Progenitor cell of endocrine pancreas (in vitro differentiated cells): ENCODE measurements at regions not wholly inside any gene's neighbourhood (a gene's known extent, or its start where the extent isn't known, plus 50 kb on each side); places are given as distances from the start of the nearest gene placed in this dataset.

Experiments used
- DNase-seq: peaks from one replicate; pipeline ENCODE4 v3.0.0; 2021; ENCODE audit warnings: low spot score; ENCODE audit not compliant: unreplicated experiment
- H3K27ac Mint-ChIP-seq: 2 replicates; pipeline ENCODE4 v1.8.0; 2021; ENCODE audit warnings: mild to moderate bottlenecking, moderate library complexity, mixed read lengths
- H3K27me3 Mint-ChIP-seq: 2 replicates; pipeline ENCODE4 v1.8.0; 2021; ENCODE audit warnings: mixed read lengths
- H3K36me3 Mint-ChIP-seq: 2 replicates; pipeline ENCODE4 v1.8.0; 2022; ENCODE audit warnings: mixed read lengths; ENCODE audit not compliant: insufficient read depth
- H3K4me1 Mint-ChIP-seq: 2 replicates; pipeline ENCODE4 v1.8.0; 2021; ENCODE audit warnings: low read depth, mixed read lengths
- H3K4me3 Mint-ChIP-seq: 2 replicates; pipeline ENCODE4 v1.8.0; 2021; ENCODE audit warnings: low read depth, mild to moderate bottlenecking, moderate library complexity, mixed read lengths
- H3K9me3 Mint-ChIP-seq: 2 replicates; pipeline ENCODE4 v1.8.0; 2021; ENCODE audit warnings: low read depth, mixed read lengths
- CTCF ChIP-seq: fragments of 200-600 bp; sonication (generic); IDR thresholded peaks from one replicate; pipeline ENCODE4 v1.5.0; 2021; ENCODE audit warnings: antibody characterized with exemption, mild to moderate bottlenecking; ENCODE audit not compliant: unreplicated experiment

- Mint-ChIP-seq H3K4me1 (peaks cover 13% of the 10 kb centered on the region), H3K36me3 (no peaks in the 10 kb centered on the region), H3K27me3 (no peaks in the 10 kb centered on the region), H3K9me3 (no peaks in the 10 kb centered on the region), H3K4me3 (no peak overlapping the region), H3K27ac (no peak overlapping the region)
- no peak for TF ChIP-seq CTCF
- DNase-seq: no peak
Measured at GRCh38 chr2:217471319-217471718, 531.5 kb downstream of the TNS1 start.

GRCh38 chr2:217469203-217469810 lies 533.5 kb downstream of the TNS1 start:
- Mint-ChIP-seq H3K27ac (no peak overlapping the region), H3K4me1 (peaks cover 8% of the 10 kb centered on the region), H3K27me3 (no peaks in the 10 kb centered on the region), H3K4me3 (no peak overlapping the region), H3K9me3 (no peaks in the 10 kb centered on the region), H3K36me3 (no peaks in the 10 kb centered on the region)
- no peak for DNase-seq
- no peak for TF ChIP-seq CTCF

- H3K27ac Mint-ChIP-seq: no peak overlapping the region
- H3K27me3 Mint-ChIP-seq: no peaks in the 10 kb centered on the region
- no peak for DNase-seq
- no peak overlapping the region for H3K4me3 Mint-ChIP-seq
- peaks cover 7% of the 10 kb centered on the region for H3K4me1 Mint-ChIP-seq
- no peaks in the 10 kb centered on the region for H3K9me3 Mint-ChIP-seq
- H3K36me3 Mint-ChIP-seq: no peaks in the 10 kb centered on the region
- peak; percentile 38 for TF ChIP-seq CTCF
Measured at GRCh38 chr2:217468042-217468830, 534.6 kb downstream of the TNS1 start.

- H3K4me3 Mint-ChIP-seq: no peak overlapping the region
- H3K9me3 Mint-ChIP-seq: no peaks in the 10 kb centered on the region
- TF ChIP-seq CTCF: no peak
- H3K4me1 Mint-ChIP-seq: peaks cover 6% of the 10 kb centered on the region
- H3K36me3 Mint-ChIP-seq: no peaks in the 10 kb centered on the region
- H3K27ac Mint-ChIP-seq: peak overlapping the region; percentile 51
- DNase-seq: no peak
- no peaks in the 10 kb centered on the region for H3K27me3 Mint-ChIP-seq
Measured at GRCh38 chr2:217467331-217467730, 535.5 kb downstream of the TNS1 start.

- TF ChIP-seq CTCF: no peak
- Mint-ChIP-seq H3K4me3 (no peak overlapping the region), H3K27ac (no peak overlapping the region), H3K27me3 (no peaks in the 10 kb centered on the region), H3K9me3 (no peaks in the 10 kb centered on the region), H3K4me1 (peaks cover 6% of the 10 kb centered on the region), H3K36me3 (no peaks in the 10 kb centered on the region)
- DNase-seq: no peak
Measured at GRCh38 chr2:217466805-217467204, 536.0 kb downstream of the TNS1 start.
